GM23338 (cell line): ENCODE measurements at regions not wholly inside any gene's neighbourhood (a gene's known extent, or its start where the extent isn't known, plus 50 kb on each side); places are given as distances from the start of the nearest gene placed in this dataset.

ENCODE experiments used
- ATAC-seq: fragments of 200-7000 bp; cut with Tn5 transposase; 3 replicates; pipeline ENCODE4 v1.9.1; 2020
- DNase-seq: peaks from one replicate; pipeline ENCODE4 v3.0.0-alpha.2; 2015; ENCODE audit warnings: low spot score
- H2AFZ ChIP-seq: fragments of 200-600 bp; sonication (generic); 2 replicates; pipeline ENCODE4 v1.8.0; 2016; ENCODE audit warnings: antibody characterized with exemption, mild to moderate bottlenecking, moderate library complexity
- H3F3A ChIP-seq: fragments of 200-600 bp; sonication (generic); replicated peaks from 2 replicates; pipeline ENCODE4 v1.8.0; 2017; ENCODE audit warnings: antibody characterized with exemption, mixed run types, low read depth
- H3K27ac ChIP-seq: fragments of 200-600 bp; sonication (generic); 2 replicates; pipeline ENCODE4 v1.6.1; 2016; ENCODE audit warnings: low read depth
- H3K27me3 ChIP-seq: fragments of 200-600 bp; sonication (generic); 2 replicates; pipeline ENCODE4 v1.8.0; 2016; ENCODE audit warnings: mild to moderate bottlenecking, mixed run types, moderate library complexity; ENCODE audit not compliant: insufficient read depth
- H3K36me3 ChIP-seq: fragments of 200-600 bp; sonication (generic); 2 replicates; pipeline ENCODE4 v1.8.0; 2016; ENCODE audit warnings: mild to moderate bottlenecking; ENCODE audit not compliant: insufficient read depth
- H3K4me1 ChIP-seq: fragments of 200-600 bp; sonication (generic); 2 replicates; pipeline ENCODE4 v1.8.0; 2016; ENCODE audit warnings: mild to moderate bottlenecking, moderate library complexity; ENCODE audit not compliant: insufficient read depth
- H3K4me2 ChIP-seq: fragments of 200-600 bp; sonication (generic); 2 replicates; pipeline ENCODE4 v1.7.1; 2017; ENCODE audit warnings: mixed run types
- H3K4me3 ChIP-seq: fragments of 200-600 bp; sonication (generic); 2 replicates; pipeline ENCODE4 v1.6.1; 2016; ENCODE audit warnings: mixed run types
- H3K79me2 ChIP-seq: fragments of 200-600 bp; sonication (generic); replicated peaks from 2 replicates; pipeline ENCODE4 v1.8.0; 2017; ENCODE audit warnings: mild to moderate bottlenecking; ENCODE audit not compliant: insufficient read depth
- H3K9me2 ChIP-seq: fragments of 200-600 bp; sonication (generic); 2 replicates; pipeline ENCODE4 v1.8.0; 2017; ENCODE audit not compliant: insufficient read depth
- H4K20me1 ChIP-seq: fragments of 200-600 bp; sonication (generic); replicated peaks from 2 replicates; pipeline ENCODE4 v1.8.0; 2017; ENCODE audit warnings: mild to moderate bottlenecking; ENCODE audit not compliant: insufficient read depth
- H3K27ac Mint-ChIP-seq: 2 replicates; pipeline ENCODE4 v1.8.0; 2020; ENCODE audit warnings: inconsistent platforms, mild to moderate bottlenecking, moderate library complexity, mixed read lengths
- H3K27me3 Mint-ChIP-seq: 3 replicates; pipeline ENCODE4 v1.8.0; 2022; ENCODE audit warnings: low read depth, mild to moderate bottlenecking, moderate library complexity, mixed read lengths, inconsistent platforms; ENCODE audit not compliant: insufficient read depth, poor library complexity
- H3K36me3 Mint-ChIP-seq: 3 replicates; pipeline ENCODE4 v1.8.0; 2021; ENCODE audit warnings: low read depth, mild to moderate bottlenecking, inconsistent platforms, moderate library complexity, mixed read lengths
- H3K4me1 Mint-ChIP-seq: 3 replicates; pipeline ENCODE4 v1.8.0; 2020; ENCODE audit warnings: mild to moderate bottlenecking, inconsistent platforms, mixed read lengths
- H3K4me3 Mint-ChIP-seq: 3 replicates; pipeline ENCODE4 v1.8.0; 2021; ENCODE audit warnings: moderate library complexity, mild to moderate bottlenecking, inconsistent platforms, mixed read lengths
- H3K9me3 Mint-ChIP-seq: 3 replicates; pipeline ENCODE4 v1.8.0; 2020; ENCODE audit warnings: moderate library complexity, mild to moderate bottlenecking, inconsistent platforms, mixed read lengths
- EZH2 ChIP-seq: fragments of 200-600 bp; sonication (generic); IDR thresholded peaks from one replicate; pipeline ENCODE4 v1.8.0; 2017; ENCODE audit warnings: antibody characterized with exemption, mild to moderate bottlenecking, low read depth; ENCODE audit not compliant: unreplicated experiment
- EZH2phosphoT487 ChIP-seq: fragments of 200-600 bp; sonication (generic); IDR thresholded peaks from one replicate; pipeline ENCODE4 v1.8.1; 2018; ENCODE audit warnings: antibody characterized with exemption; ENCODE audit not compliant: unreplicated experiment
- JUNB ChIP-seq: IDR thresholded peaks from one replicate; pipeline ENCODE4 v1.6.1; 2016; ENCODE audit warnings: antibody characterized with exemption; ENCODE audit not compliant: unreplicated experiment
- NANOG ChIP-seq: IDR thresholded peaks from 2 replicates; pipeline ENCODE4 v1.6.1; 2016; ENCODE audit warnings: antibody characterized with exemption, borderline replicate concordance
- ZNF114 ChIP-seq: fragments of 250-450 bp; sonication (Bioruptor Pico); IDR thresholded peaks from 2 replicates; pipeline ENCODE4 v1.5.0; 2020; ENCODE audit warnings: mild to moderate bottlenecking, moderate library complexity
- ZNF331 ChIP-seq: fragments of 250-450 bp; sonication (Bioruptor Pico); IDR thresholded peaks from 2 replicates; pipeline ENCODE4 v1.5.0; 2020; ENCODE audit warnings: low read depth, mild to moderate bottlenecking, moderate library complexity
- TF ChIP-seq, protein P1 (sequence below): fragments of 250-450 bp; sonication (Bioruptor Pico); IDR thresholded peaks from 2 replicates; pipeline ENCODE4 v1.5.0; 2020; ENCODE audit warnings: mild to moderate bottlenecking, moderate library complexity
- TF ChIP-seq, protein P2 (sequence below): IDR thresholded peaks from 2 replicates; pipeline ENCODE4 v1.6.1; 2016; ENCODE audit warnings: antibody characterized with exemption

DNA sequence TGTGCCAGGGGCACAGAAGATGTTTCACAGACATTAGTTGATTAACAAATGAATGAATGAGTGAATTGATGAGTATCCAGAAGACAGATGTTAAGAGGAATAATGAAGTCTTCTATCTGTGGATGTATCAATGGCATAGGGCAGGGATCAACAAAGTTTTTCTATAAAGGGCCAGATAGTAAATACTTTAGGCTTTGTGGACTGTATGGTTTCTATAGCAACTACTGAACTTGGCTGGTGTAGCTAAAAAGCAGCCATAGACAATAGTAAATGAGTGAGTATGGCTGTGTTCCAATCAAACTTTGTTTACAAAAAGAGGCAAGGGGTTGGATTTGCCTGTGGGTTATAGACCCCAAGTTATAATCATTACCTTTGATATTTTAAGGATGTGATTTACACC, 144.0 kb downstream of the PRL start (continued):
- TF ChIP-seq, protein P1, sequence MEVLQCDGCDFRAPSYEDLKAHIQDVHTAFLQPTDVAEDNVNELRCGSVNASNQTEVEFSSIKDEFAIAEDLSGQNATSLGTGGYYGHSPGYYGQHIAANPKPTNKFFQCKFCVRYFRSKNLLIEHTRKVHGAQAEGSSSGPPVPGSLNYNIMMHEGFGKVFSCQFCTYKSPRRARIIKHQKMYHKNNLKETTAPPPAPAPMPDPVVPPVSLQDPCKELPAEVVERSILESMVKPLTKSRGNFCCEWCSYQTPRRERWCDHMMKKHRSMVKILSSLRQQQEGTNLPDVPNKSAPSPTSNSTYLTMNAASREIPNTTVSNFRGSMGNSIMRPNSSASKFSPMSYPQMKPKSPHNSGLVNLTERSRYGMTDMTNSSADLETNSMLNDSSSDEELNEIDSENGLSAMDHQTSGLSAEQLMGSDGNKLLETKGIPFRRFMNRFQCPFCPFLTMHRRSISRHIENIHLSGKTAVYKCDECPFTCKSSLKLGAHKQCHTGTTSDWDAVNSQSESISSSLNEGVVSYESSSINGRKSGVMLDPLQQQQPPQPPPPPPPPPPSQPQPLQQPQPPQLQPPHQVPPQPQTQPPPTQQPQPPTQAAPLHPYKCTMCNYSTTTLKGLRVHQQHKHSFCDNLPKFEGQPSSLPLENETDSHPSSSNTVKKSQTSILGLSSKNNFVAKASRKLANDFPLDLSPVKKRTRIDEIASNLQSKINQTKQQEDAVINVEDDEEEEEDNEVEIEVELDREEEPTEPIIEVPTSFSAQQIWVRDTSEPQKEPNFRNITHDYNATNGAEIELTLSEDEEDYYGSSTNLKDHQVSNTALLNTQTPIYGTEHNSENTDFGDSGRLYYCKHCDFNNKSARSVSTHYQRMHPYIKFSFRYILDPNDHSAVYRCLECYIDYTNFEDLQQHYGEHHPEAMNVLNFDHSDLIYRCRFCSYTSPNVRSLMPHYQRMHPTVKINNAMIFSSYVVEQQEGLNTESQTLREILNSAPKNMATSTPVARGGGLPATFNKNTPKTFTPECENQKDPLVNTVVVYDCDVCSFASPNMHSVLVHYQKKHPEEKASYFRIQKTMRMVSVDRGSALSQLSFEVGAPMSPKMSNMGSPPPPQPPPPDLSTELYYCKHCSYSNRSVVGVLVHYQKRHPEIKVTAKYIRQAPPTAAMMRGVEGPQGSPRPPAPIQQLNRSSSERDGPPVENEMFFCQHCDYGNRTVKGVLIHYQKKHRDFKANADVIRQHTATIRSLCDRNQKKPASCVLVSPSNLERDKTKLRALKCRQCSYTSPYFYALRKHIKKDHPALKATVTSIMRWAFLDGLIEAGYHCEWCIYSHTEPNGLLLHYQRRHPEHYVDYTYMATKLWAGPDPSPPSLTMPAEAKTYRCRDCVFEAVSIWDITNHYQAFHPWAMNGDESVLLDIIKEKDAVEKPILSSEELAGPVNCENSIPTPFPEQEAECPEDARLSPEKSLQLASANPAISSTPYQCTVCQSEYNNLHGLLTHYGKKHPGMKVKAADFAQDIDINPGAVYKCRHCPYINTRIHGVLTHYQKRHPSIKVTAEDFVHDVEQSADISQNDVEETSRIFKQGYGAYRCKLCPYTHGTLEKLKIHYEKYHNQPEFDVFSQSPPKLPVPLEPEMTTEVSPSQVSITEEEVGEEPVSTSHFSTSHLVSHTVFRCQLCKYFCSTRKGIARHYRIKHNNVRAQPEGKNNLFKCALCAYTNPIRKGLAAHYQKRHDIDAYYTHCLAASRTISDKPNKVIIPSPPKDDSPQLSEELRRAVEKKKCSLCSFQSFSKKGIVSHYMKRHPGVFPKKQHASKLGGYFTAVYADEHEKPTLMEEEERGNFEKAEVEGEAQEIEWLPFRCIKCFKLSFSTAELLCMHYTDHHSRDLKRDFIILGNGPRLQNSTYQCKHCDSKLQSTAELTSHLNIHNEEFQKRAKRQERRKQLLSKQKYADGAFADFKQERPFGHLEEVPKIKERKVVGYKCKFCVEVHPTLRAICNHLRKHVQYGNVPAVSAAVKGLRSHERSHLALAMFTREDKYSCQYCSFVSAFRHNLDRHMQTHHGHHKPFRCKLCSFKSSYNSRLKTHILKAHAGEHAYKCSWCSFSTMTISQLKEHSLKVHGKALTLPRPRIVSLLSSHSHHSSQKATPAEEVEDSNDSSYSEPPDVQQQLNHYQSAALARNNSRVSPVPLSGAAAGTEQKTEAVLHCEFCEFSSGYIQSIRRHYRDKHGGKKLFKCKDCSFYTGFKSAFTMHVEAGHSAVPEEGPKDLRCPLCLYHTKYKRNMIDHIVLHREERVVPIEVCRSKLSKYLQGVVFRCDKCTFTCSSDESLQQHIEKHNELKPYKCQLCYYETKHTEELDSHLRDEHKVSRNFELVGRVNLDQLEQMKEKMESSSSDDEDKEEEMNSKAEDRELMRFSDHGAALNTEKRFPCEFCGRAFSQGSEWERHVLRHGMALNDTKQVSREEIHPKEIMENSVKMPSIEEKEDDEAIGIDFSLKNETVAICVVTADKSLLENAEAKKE: no peak
- no peak for TF ChIP-seq NANOG

DNA sequence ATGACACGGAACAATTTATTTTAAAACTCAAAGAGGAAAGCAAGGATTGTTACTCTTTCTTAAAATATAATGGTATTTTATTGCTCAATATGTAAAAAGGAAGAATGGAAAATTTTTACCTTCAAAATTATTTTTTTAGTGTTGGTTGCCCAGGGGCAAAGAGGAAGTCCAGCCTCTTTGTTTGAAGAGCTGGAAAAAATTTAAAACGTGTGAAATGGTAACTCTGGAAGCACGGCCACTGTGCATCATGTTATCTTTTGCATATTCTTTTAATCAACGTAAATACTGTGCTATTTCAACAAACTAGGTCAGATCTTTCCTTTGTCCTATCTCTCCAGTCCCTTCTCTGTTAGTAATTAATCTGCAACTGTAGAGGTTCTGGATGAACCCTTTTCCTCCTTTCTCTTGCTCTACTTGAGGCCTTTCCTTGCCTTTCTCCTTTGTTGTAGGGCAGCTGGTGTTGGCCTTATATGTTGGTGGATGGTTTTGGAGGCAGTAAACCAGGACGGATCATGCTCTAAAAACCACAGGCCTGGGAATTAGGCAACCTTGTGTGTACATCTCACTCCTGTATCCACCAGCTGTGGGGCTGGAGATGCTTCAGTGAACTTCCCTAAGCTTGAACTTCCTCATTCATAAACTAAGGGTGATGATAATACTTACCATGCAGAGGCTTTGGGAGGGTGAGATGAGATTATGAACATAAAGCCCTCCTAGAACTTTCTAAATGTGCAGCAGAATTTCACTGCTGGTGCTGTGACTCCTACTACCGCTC, 143.3 kb downstream of the PRL start:
- peak overlapping the region; percentile 86; the same call in 1 of the 2 replicates for H3K27ac Mint-ChIP-seq
- TF ChIP-seq JUNB (no peak), EZH2 (no peak), EZH2phosphoT487 (no peak), NANOG (no peak), ZNF114 (CRISPR knock-in tag) (no peak), ZNF331 (CRISPR knock-in tag) (no peak)
- TF ChIP-seq, protein P1: no peak
- TF ChIP-seq, protein P2, sequence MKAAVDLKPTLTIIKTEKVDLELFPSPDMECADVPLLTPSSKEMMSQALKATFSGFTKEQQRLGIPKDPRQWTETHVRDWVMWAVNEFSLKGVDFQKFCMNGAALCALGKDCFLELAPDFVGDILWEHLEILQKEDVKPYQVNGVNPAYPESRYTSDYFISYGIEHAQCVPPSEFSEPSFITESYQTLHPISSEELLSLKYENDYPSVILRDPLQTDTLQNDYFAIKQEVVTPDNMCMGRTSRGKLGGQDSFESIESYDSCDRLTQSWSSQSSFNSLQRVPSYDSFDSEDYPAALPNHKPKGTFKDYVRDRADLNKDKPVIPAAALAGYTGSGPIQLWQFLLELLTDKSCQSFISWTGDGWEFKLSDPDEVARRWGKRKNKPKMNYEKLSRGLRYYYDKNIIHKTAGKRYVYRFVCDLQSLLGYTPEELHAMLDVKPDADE: no peak

More for the DNA sequence above, 143.3 kb downstream of the PRL start:
- Histone ChIP-seq H3K4me3 (no peak overlapping the region), H2AFZ (no peak overlapping the region), H3K27ac (no peak overlapping the region), H3K36me3 (no peaks in the 10 kb centered on the region), H3K79me2 (no peaks in the 10 kb centered on the region), H3K4me2 (no peak overlapping the region), H3K9me2 (no peaks in the 10 kb centered on the region), H4K20me1 (no peaks in the 10 kb centered on the region), H3K4me1 (peaks cover 15% of the 10 kb centered on the region), H3F3A (no peaks in the 10 kb centered on the region), H3K27me3 (no peaks in the 10 kb centered on the region)
- peaks cover 19% of the 10 kb centered on the region for H3K4me1 Mint-ChIP-seq
- no peak overlapping the region for H3K4me3 Mint-ChIP-seq
- H3K27me3 Mint-ChIP-seq: peaks cover 4% of the 10 kb centered on the region
- H3K9me3 Mint-ChIP-seq: no peaks in the 10 kb centered on the region
- no peaks in the 10 kb centered on the region for H3K36me3 Mint-ChIP-seq
- ATAC-seq: no peak
- DNase-seq: no peak
